ENCODE measurements at regions not wholly inside any gene's neighbourhood (a gene's known extent, or its start where the extent isn't known, plus 50 kb on each side); places are given as distances from the start of the nearest gene placed in this dataset.

DNA sequence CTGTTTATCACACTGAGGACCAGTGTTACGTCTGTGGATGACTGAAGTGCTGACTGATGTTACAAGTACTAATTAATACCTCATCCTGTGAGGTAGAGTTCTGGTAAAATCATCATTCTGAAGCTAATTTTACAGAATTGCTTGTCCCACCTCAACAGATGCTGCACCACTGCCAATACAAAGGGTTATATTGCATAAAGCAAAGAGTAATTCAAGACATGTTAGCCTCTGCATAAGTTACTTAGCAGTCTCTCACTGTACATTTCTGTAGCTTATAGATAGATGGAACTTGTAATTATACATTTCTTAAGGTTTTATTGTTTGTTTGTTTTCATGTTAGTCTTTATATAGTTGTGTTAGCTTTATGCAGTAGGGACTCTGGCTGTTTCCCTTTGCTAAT is 513.6 kb downstream of the ANXA1 start:
- ChIA-PET POLR2A (no interaction called here), CTCF (no interaction called here)
- no peak overlapping the region for H3K27ac Mint-ChIP-seq
- H3K27ac ChIP-seq (ENCODE audit: low read depth in 1 of 2, low read length in 2 of 2): no peak overlapping the region
- intact Hi-C loops (cut with DNase I, micrococcal nuclease): no loop called here
- TF ChIP-seq, protein P1, sequence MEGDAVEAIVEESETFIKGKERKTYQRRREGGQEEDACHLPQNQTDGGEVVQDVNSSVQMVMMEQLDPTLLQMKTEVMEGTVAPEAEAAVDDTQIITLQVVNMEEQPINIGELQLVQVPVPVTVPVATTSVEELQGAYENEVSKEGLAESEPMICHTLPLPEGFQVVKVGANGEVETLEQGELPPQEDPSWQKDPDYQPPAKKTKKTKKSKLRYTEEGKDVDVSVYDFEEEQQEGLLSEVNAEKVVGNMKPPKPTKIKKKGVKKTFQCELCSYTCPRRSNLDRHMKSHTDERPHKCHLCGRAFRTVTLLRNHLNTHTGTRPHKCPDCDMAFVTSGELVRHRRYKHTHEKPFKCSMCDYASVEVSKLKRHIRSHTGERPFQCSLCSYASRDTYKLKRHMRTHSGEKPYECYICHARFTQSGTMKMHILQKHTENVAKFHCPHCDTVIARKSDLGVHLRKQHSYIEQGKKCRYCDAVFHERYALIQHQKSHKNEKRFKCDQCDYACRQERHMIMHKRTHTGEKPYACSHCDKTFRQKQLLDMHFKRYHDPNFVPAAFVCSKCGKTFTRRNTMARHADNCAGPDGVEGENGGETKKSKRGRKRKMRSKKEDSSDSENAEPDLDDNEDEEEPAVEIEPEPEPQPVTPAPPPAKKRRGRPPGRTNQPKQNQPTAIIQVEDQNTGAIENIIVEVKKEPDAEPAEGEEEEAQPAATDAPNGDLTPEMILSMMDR (IDR thresholded peaks at IDR 0.05): no peak
- H3K4me1 Mint-ChIP-seq (ENCODE audit: low read depth): no peaks in the 10 kb centered on the region
- H3K9me3 ChIP-seq (ENCODE audit: control insufficient read depth in 1 of 2, insufficient read depth in 1 of 2, low read length in 2 of 2): no peaks in the 10 kb centered on the region
- H3K4me3 Mint-ChIP-seq: no peak overlapping the region
- no peak overlapping the region for H3K4me3 ChIP-seq (ENCODE audit: low read length)
- no peaks in the 10 kb centered on the region for H3K27me3 Mint-ChIP-seq
- H3K9me3 Mint-ChIP-seq: no peaks in the 10 kb centered on the region
- H3K27me3 ChIP-seq (ENCODE audit: control insufficient read depth in 1 of 2, insufficient read depth in 2 of 2, low read length in 2 of 2): no peaks in the 10 kb centered on the region
- ATAC-seq (ENCODE audit: poor library complexity) (no peak), DNase-seq (no peak)
- no peaks in the 10 kb centered on the region for H3K36me3 ChIP-seq (ENCODE audit: insufficient read depth, low read length)
- no peaks in the 10 kb centered on the region for H3K4me1 ChIP-seq (ENCODE audit: insufficient read depth, low read length)
- no peaks in the 10 kb centered on the region for H3K36me3 Mint-ChIP-seq (ENCODE audit: low read depth)

DNA sequence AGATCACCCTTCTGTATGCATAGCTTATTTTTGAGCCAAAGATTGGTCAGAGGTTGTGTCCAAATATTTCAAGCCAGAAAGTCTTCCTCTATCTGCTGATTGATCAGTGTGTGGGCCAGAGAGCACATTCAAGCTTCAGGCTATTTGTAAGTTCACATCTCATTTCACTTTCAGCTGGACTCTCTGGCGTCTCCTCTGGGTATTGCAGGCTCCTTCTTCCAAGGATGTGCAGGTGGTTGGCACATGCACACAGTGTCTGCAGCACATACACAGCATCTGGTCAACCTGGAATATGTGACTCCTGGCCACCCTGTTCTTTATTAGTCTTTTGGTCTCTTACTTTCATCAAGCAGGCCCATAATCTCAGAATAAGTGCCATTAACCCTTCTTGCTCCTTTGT is 516.1 kb downstream of the ANXA1 start:
- ChIA-PET CTCF (no interaction called here), POLR2A (no interaction called here)
- Mint-ChIP-seq H3K27ac (no peak overlapping the region), H3K4me1 (ENCODE audit: low read depth) (no peaks in the 10 kb centered on the region), H3K9me3 (no peaks in the 10 kb centered on the region), H3K4me3 (no peak overlapping the region), H3K36me3 (ENCODE audit: low read depth) (no peaks in the 10 kb centered on the region), H3K27me3 (no peaks in the 10 kb centered on the region)
- intact Hi-C loops (cut with DNase I, micrococcal nuclease): no loop called here
- H3K27me3 ChIP-seq (ENCODE audit: control insufficient read depth in 1 of 2, insufficient read depth in 2 of 2, low read length in 2 of 2): no peaks in the 10 kb centered on the region
- no peaks in the 10 kb centered on the region for H3K9me3 ChIP-seq (ENCODE audit: control insufficient read depth in 1 of 2, insufficient read depth in 1 of 2, low read length in 2 of 2)
- TF ChIP-seq, protein P1 (IDR thresholded peaks at IDR 0.05): no peak
- no peak overlapping the region for H3K4me3 ChIP-seq (ENCODE audit: low read length)
- no peaks in the 10 kb centered on the region for H3K36me3 ChIP-seq (ENCODE audit: insufficient read depth, low read length)
- H3K4me1 ChIP-seq (ENCODE audit: insufficient read depth, low read length): no peaks in the 10 kb centered on the region
- H3K27ac ChIP-seq (ENCODE audit: low read depth in 1 of 2, low read length in 2 of 2): no peak overlapping the region
- no peak for ATAC-seq (ENCODE audit: poor library complexity)
- DNase-seq: no peak

DNA sequence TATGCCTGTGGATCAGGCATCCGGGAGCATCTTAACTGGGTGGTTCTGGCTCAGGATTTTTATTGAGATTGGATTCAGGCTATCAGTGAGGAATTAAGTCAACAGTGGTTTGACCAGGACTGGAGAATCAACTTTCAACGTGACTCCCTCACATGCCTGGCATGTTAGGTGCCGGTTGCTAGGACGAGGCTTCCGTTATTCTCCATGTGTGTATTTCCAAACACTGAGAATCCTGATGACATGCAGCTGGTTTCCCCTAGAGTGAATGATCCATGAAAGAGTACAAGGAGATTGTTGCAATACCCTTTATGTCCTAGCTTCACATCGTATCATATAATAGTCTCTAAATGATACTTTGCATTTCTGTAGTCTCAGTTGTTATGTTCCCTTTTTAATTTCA is 529.2 kb downstream of the ANXA1 start:
- Histone ChIP-seq H3K9me3 (ENCODE audit: control insufficient read depth in 1 of 2, insufficient read depth in 1 of 2, low read length in 2 of 2) (no peaks in the 10 kb centered on the region), H3K4me1 (ENCODE audit: insufficient read depth, low read length) (no peaks in the 10 kb centered on the region), H3K27me3 (ENCODE audit: control insufficient read depth in 1 of 2, insufficient read depth in 2 of 2, low read length in 2 of 2) (no peaks in the 10 kb centered on the region), H3K27ac (ENCODE audit: low read depth in 1 of 2, low read length in 2 of 2) (no peak overlapping the region), H3K36me3 (ENCODE audit: insufficient read depth, low read length) (no peaks in the 10 kb centered on the region), H3K4me3 (ENCODE audit: low read length) (no peak overlapping the region)
- Mint-ChIP-seq H3K4me3 (no peak overlapping the region), H3K36me3 (ENCODE audit: low read depth) (no peaks in the 10 kb centered on the region), H3K27me3 (no peaks in the 10 kb centered on the region), H3K4me1 (ENCODE audit: low read depth) (no peaks in the 10 kb centered on the region), H3K9me3 (peaks cover 3% of the 10 kb centered on the region), H3K27ac (no peak overlapping the region)
- ChIA-PET POLR2A (no interaction called here), CTCF (no interaction called here)
- no peak for DNase-seq
- no peak for ATAC-seq (ENCODE audit: poor library complexity)
- intact Hi-C loops (cut with DNase I, micrococcal nuclease): no loop called here
- TF ChIP-seq, protein P1 (IDR thresholded peaks at IDR 0.05): no peak

All from CD4-positive, alpha-beta T cell (primary cell).